Liver (tissue), 8 donors: ENCODE measurements at regions not wholly inside any gene's neighbourhood (a gene's known extent, or its start where the extent isn't known, plus 50 kb on each side); places are given as distances from the start of the nearest gene placed in this dataset.

Experiments used
- DNase-seq: peaks from one replicate; pipeline ENCODE4 v3.0.0-alpha.2; 2017; ENCODE audit warnings: low spot score
- H3K27ac ChIP-seq, 2 donors: one replicate each; pipeline ENCODE4 v1.7.0; 2013; ENCODE audit warnings: inconsistent platforms in 2 of 2, low read length in 2 of 2, control low read depth in 1 of 2, low read depth in 1 of 2, mild to moderate bottlenecking in 1 of 2
- H3K27me3 ChIP-seq, 4 donors: one replicate each; pipeline versions ENCODE4 v1.6.1 to v1.7.0; 2013; ENCODE audit warnings: low read length in 3 of 4, inconsistent platforms in 1 of 4, mild to moderate bottlenecking in 1 of 4, moderate library complexity in 1 of 4; ENCODE audit not compliant: control insufficient read depth in 4 of 4, insufficient read depth in 4 of 4
- H3K36me3 ChIP-seq, 4 donors: one replicate each; pipeline versions ENCODE4 v1.6.1 to v1.7.0; 2013; ENCODE audit warnings: low read length in 3 of 4, mild to moderate bottlenecking in 3 of 4, low read depth in 1 of 4, moderate library complexity in 1 of 4; ENCODE audit not compliant: control insufficient read depth in 4 of 4, insufficient read depth in 3 of 4
- H3K4me1 ChIP-seq, 4 donors: one replicate each; pipeline versions ENCODE4 v1.6.1 to v1.7.0; 2013; ENCODE audit warnings: low read length in 3 of 4, mild to moderate bottlenecking in 3 of 4, moderate library complexity in 1 of 4; ENCODE audit not compliant: control insufficient read depth in 4 of 4, insufficient read depth in 4 of 4
- H3K4me3 ChIP-seq, 3 donors: one replicate each; pipeline versions ENCODE4 v1.6.1 to v1.7.0; 2013; ENCODE audit warnings: low read length in 3 of 3, control low read depth in 1 of 3, low read depth in 1 of 3, mild to moderate bottlenecking in 1 of 3
- H3K9ac ChIP-seq, 2 donors: one replicate each; pipeline ENCODE4 v1.7.0; 2013; ENCODE audit warnings: low read length in 2 of 2, mild to moderate bottlenecking in 2 of 2, moderate library complexity in 2 of 2, control low read depth in 1 of 2, low read depth in 1 of 2
- H3K9me3 ChIP-seq, 4 donors: one replicate each; pipeline versions ENCODE4 v1.6.1 to v1.7.0; 2013; ENCODE audit warnings: low read length in 3 of 4; ENCODE audit not compliant: control insufficient read depth in 4 of 4
- EGR1 ChIP-seq, 2 donors: IDR thresholded peaks; 2 replicates each; pipeline ENCODE4 v1.6.1; 2016 to 2018; ENCODE audit warnings: antibody characterized with exemption in 2 of 2, low read depth in 2 of 2
- FOXA1 ChIP-seq: IDR thresholded peaks from 2 replicates; pipeline ENCODE4 v1.6.1; 2016; ENCODE audit warnings: antibody characterized with exemption
- FOXA2 ChIP-seq: IDR thresholded peaks from 2 replicates; pipeline ENCODE4 v1.6.1; 2016; ENCODE audit warnings: antibody characterized with exemption
- GABPA ChIP-seq, 2 donors: IDR thresholded peaks in 1 of 2; conservative IDR thresholded peaks in 1 of 2; 2 replicates each; pipeline ENCODE4 v1.6.1; 2016; ENCODE audit warnings: antibody characterized with exemption in 2 of 2, mild to moderate bottlenecking in 1 of 2, moderate library complexity in 1 of 2
- HNF4A ChIP-seq, 2 donors: conservative IDR thresholded peaks; 2 replicates each; pipeline ENCODE4 v1.6.1; 2016; ENCODE audit warnings: antibody characterized with exemption in 2 of 2, mild to moderate bottlenecking in 2 of 2
- HNF4G ChIP-seq: IDR thresholded peaks from 2 replicates; pipeline ENCODE4 v1.6.1; 2016; ENCODE audit warnings: antibody characterized with exemption
- JUND ChIP-seq, 2 donors: IDR thresholded peaks; 2 replicates each; pipeline ENCODE4 v1.6.1; 2016; ENCODE audit warnings: antibody characterized with exemption in 2 of 2
- NR2F2 ChIP-seq: IDR thresholded peaks from 2 replicates; pipeline ENCODE4 v1.6.1; 2016; ENCODE audit warnings: antibody characterized with exemption
- RAD21 ChIP-seq, 2 donors: IDR thresholded peaks; 2 replicates each; pipeline ENCODE4 v1.6.1; 2016; ENCODE audit warnings: antibody characterized with exemption in 2 of 2, mild to moderate bottlenecking in 2 of 2
- RXRA ChIP-seq, 2 donors: IDR thresholded peaks; 2 replicates each; pipeline ENCODE4 v1.6.1; 2017 to 2018; ENCODE audit warnings: antibody characterized with exemption in 2 of 2, mild to moderate bottlenecking in 1 of 2
- SP1 ChIP-seq: IDR thresholded peaks from 2 replicates; pipeline ENCODE4 v1.6.1; 2018; ENCODE audit warnings: antibody characterized with exemption, mild to moderate bottlenecking
- TAF1 ChIP-seq: conservative IDR thresholded peaks from 2 replicates; pipeline ENCODE4 v1.6.1; 2016; ENCODE audit warnings: antibody characterized with exemption, mild to moderate bottlenecking
- YY1 ChIP-seq: IDR thresholded peaks from 2 replicates; pipeline ENCODE4 v1.6.1; 2016; ENCODE audit warnings: antibody characterized with exemption, mild to moderate bottlenecking
- WGBS: extraction: QIAGEN DNeasy Blood & Tissue Kit; methylation state at CpG from one replicate; pipeline ENCODE4 v1.1.7; 2013; 5-methylcytosine and 5-hydroxymethylcytosine counted together
- TF ChIP-seq, protein P1 (sequence below): fragments of 150-350 bp; IDR thresholded peaks from 2 replicates; pipeline ENCODE4 v1.5.1; 2017; ENCODE audit warnings: improper control_type of control experiment, low read depth, low read length; ENCODE audit not compliant: missing input control
- TF ChIP-seq, protein P2 (sequence below): IDR thresholded peaks from 2 replicates; pipeline ENCODE4 v1.6.1; 2016; ENCODE audit warnings: antibody characterized with exemption
- TF ChIP-seq, protein P3 (sequence below): IDR thresholded peaks from 2 replicates; pipeline ENCODE4 v1.6.1; 2016; ENCODE audit warnings: antibody characterized with exemption
- TF ChIP-seq, protein P4 (sequence below): IDR thresholded peaks from 2 replicates; pipeline ENCODE4 v1.6.1; 2016; ENCODE audit warnings: antibody characterized with exemption
- donor health status: healthy.
- donor health status: healthy.
- donor health status: healthy.
- donor health status: healthy.
- donor health status: healthy.

DNA sequence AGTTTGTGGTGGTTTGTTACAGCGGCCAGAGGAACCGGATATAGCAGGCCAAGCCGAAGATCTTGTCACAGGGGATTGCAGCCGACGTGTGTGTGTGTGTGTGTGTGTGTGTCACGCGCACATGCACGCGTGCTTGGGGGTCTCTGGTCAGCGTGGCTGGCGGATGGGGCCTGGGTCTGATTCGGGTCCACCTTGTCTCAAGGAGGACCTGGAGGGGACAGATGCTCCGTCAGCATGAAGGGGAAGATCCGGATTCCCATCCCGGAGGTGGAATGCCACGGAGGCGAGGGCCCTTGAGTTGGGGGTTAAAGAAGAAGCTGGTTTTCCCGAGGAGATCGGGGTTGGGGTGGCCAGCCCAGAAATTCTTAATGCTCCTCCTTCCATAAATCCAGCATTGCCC lies 1237.8 kb downstream of the BRD1 start:
- WGBS: 87% methylated on average over 19 of the region's 19 CpGs
- DNase-seq: no peak
- no peak overlapping the region for H3K27ac ChIP-seq
- H3K9ac ChIP-seq: no peak overlapping the region
- no peaks in the 10 kb centered on the region for H3K4me1 ChIP-seq
- H3K4me3 ChIP-seq: no peak overlapping the region
- TF ChIP-seq HNF4A (conservative IDR thresholded peaks at IDR 0.05) (no peak), NR2F2 (no peak), SP1 (no peak), GABPA (IDR thresholded peaks at IDR 0.05 in 1 of 2, conservative IDR thresholded peaks at IDR 0.05 in 1 of 2) (no peak), EGR1 (IDR thresholded peaks at IDR 0.05; ENCODE audit: low read depth in 2 of 2) (no peak), JUND (IDR thresholded peaks at IDR 0.05) (no peak), RXRA (IDR thresholded peaks at IDR 0.05) (no peak), TAF1 (no peak)
- TF ChIP-seq, protein P1, sequence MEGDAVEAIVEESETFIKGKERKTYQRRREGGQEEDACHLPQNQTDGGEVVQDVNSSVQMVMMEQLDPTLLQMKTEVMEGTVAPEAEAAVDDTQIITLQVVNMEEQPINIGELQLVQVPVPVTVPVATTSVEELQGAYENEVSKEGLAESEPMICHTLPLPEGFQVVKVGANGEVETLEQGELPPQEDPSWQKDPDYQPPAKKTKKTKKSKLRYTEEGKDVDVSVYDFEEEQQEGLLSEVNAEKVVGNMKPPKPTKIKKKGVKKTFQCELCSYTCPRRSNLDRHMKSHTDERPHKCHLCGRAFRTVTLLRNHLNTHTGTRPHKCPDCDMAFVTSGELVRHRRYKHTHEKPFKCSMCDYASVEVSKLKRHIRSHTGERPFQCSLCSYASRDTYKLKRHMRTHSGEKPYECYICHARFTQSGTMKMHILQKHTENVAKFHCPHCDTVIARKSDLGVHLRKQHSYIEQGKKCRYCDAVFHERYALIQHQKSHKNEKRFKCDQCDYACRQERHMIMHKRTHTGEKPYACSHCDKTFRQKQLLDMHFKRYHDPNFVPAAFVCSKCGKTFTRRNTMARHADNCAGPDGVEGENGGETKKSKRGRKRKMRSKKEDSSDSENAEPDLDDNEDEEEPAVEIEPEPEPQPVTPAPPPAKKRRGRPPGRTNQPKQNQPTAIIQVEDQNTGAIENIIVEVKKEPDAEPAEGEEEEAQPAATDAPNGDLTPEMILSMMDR: no peak
- no peaks in the 10 kb centered on the region for H3K36me3 ChIP-seq
- no peaks in the 10 kb centered on the region for H3K27me3 ChIP-seq
- H3K9me3 ChIP-seq: no peaks in the 10 kb centered on the region

DNA sequence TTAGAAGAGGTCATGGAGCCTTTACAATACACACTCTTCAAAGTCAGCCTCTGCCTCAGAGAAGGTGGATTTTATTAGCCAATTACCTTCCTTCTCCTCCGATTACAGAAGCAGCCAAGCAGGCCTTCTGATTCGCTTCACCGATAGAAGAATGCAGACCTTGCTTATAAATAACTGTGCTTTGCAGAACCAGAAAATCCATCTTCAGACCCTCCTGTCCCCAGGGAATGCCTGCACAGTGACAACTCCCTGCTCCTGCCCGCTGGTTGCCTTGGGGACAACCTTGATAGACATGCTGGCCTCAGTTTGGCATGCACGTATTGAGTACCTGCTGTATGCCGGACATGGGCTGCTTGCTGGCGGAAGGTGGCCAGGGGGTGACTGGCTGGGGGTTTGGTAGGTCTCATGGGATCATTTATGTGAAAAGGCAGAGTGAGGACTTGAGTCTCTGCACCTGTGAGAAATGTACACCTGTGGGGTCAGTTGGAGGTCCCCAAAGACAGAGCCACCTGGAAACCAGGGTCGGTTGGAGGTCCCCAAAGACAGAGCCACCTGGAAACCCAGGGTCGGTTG lies 1238.7 kb downstream of the BRD1 start:
- 86% methylated on average over 9 of the region's 9 CpGs for WGBS
- H3K27me3 ChIP-seq: no peaks in the 10 kb centered on the region
- no peak for TF ChIP-seq FOXA2
- TF ChIP-seq EGR1 (IDR thresholded peaks at IDR 0.05; ENCODE audit: low read depth in 2 of 2): no peak
- no peak for TF ChIP-seq TAF1
- TF ChIP-seq RXRA (IDR thresholded peaks at IDR 0.05): no peak
- no peak for TF ChIP-seq HNF4A (conservative IDR thresholded peaks at IDR 0.05)
- TF ChIP-seq, protein P2, sequence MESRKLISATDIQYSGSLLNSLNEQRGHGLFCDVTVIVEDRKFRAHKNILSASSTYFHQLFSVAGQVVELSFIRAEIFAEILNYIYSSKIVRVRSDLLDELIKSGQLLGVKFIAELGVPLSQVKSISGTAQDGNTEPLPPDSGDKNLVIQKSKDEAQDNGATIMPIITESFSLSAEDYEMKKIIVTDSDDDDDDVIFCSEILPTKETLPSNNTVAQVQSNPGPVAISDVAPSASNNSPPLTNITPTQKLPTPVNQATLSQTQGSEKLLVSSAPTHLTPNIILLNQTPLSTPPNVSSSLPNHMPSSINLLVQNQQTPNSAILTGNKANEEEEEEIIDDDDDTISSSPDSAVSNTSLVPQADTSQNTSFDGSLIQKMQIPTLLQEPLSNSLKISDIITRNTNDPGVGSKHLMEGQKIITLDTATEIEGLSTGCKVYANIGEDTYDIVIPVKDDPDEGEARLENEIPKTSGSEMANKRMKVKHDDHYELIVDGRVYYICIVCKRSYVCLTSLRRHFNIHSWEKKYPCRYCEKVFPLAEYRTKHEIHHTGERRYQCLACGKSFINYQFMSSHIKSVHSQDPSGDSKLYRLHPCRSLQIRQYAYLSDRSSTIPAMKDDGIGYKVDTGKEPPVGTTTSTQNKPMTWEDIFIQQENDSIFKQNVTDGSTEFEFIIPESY: no peak
- no peak for TF ChIP-seq GABPA (IDR thresholded peaks at IDR 0.05 in 1 of 2, conservative IDR thresholded peaks at IDR 0.05 in 1 of 2)
- no peak for TF ChIP-seq YY1
- TF ChIP-seq HNF4G: no peak
- TF ChIP-seq RAD21 (IDR thresholded peaks at IDR 0.05): no peak
- no peak for TF ChIP-seq FOXA1
- TF ChIP-seq, protein P3, sequence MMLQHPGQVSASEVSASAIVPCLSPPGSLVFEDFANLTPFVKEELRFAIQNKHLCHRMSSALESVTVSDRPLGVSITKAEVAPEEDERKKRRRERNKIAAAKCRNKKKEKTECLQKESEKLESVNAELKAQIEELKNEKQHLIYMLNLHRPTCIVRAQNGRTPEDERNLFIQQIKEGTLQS: no peak
- TF ChIP-seq, protein P4, sequence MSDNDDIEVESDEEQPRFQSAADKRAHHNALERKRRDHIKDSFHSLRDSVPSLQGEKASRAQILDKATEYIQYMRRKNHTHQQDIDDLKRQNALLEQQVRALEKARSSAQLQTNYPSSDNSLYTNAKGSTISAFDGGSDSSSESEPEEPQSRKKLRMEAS: no peak

More for the DNA sequence above, 1238.7 kb downstream of the BRD1 start:
- no peak for DNase-seq
- no peaks in the 10 kb centered on the region for H3K4me1 ChIP-seq
- no peak overlapping the region for H3K27ac ChIP-seq
- no peaks in the 10 kb centered on the region for H3K36me3 ChIP-seq
- H3K9me3 ChIP-seq: no peaks in the 10 kb centered on the region
- no peak overlapping the region for H3K9ac ChIP-seq
- H3K4me3 ChIP-seq: no peak overlapping the region
